GM21723 (cell line): ENCODE measurements at regions not wholly inside any gene's neighbourhood (a gene's known extent, or its start where the extent isn't known, plus 50 kb on each side); places are given as distances from the start of the nearest gene placed in this dataset.

ENCODE experiments used
- ATAC-seq: cut with Tn5 transposase; IDR thresholded peaks from one replicate; pipeline ENCODE4 v1.9.1; 2021; ENCODE audit warnings: mild to moderate bottlenecking, moderate library complexity; ENCODE audit not compliant: unreplicated experiment

DNA sequence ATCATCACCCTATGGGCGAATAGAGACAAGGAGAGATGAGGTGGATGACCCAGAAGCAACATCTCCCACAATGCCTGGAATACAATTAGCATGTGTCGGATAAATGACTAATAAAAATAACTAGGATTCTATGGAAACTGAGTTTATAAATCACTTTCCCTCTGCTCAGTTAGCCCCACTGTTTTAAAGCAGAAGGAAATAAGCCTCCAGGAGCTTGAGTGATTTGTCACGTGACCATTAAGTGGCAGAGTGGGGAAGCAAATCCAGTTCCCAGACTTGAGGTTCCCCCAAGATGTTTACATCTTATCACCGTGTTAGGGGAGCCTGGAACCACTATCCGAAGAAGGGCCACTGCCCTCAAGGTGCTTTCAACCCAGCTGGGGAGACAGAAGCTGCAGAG lies 136.5 kb upstream of the CCND2 start:
- no peak for ATAC-seq

DNA sequence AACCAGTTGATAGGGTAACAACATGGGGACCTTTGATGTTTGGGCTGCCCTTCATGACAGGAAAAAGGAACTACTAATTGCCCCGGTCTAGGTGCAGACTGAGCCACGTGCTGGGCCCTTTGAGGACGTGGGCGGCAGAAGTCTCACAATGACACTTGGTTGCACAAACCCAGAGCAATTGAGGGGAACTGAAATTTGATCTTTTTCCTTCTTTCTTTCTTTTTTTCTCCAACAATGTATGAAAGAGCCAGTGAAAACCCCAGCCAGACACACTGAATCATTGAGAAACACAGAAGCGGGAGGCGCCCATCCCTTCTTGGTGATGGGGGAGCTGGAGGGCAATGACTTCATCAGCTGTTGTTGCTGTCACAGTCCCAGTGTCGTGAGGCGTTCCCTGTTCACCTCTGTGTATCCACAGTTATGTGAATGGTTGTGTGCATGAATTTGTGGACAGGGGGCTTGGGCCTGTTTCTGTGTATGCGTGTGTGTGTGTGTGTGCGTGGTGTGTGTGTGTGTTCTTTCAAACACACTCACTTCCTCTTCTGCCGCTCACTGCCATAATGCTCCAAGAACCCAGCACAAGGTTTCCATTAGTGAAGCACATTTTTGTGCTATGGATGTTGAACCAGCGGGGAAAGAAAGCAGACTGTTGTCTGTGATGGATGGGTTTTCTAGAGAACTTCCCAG lies 137.5 kb upstream of the CCND2 start:
- ATAC-seq, result peak; percentile 76

DNA sequence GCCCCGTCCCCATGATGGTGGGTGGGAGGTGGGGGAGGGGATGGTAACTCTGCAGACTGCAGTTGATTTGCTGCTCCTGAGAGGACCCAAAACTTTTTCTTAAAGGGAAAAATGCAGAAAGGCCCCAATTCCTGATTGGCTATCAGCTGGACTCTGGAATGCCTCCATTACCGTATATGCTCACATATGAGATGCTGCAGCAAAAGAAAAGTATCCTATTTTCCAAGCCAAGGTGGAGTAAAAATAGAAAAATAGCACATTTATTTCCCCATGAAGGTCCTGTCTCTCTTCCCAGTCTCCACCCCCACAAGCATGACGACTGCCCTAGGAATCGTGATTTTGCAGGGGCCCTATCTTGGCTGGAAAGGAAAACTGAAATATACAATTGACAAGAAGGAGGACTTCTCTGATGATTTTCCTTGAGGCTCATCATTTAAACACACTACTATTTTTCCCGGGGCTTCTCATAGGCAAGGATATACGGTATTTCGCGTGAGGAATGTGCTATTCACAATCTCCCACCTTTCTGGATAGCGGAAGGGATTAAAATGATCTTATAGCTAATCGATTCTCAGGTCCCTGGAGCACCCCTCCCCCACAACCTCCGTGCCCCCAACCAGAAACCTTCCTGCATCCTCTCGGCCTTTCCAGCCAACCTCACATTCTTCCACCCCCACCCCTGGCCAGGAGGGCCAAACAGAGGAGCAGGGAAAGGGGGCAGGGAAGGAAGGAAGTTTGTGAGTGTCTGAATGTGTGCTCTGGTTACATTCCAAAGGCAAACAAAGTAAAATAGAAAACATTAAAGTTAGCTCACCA lies 138.9 kb upstream of the CCND2 start:
- no peak for ATAC-seq

DNA sequence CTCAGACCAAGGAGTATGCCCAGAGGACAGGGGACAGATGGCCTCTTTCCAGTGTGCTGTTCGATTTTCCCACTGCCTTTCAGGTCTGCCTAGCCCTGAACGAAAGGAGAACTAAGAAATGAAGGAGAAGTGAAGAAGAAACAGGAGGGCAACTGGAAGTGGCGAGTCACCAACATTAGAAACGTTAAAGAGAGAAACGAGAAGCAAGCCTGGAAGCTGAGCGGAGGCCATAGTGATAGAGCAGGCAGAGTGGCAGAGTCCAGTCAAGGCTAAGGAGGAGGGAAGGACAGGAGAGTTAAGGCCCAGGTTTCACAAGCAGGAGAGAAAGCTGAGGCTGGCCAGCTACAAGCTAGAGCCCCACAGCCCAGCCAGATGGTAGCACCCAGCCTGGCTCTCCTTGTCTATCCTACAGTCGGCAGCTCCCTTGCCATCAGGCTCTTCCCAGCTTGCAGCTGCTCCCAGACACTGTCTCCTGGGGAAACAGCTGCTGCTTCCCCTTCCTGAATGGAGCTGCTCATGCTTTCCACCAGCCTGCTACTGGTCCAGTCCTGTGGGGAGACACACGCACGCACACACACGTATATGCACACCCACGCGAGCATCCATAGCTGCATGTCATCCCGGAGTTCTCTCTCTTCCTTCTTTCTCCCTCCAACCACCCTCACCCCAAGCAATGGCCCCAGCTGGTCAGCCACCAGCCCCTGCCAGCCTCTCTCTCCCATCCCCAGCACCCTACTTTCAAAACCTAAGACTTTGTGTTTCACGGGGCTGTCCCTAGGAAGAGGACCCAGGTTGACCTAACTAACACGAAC lies 139.7 kb upstream of the CCND2 start:
- ATAC-seq, result no peak

DNA sequence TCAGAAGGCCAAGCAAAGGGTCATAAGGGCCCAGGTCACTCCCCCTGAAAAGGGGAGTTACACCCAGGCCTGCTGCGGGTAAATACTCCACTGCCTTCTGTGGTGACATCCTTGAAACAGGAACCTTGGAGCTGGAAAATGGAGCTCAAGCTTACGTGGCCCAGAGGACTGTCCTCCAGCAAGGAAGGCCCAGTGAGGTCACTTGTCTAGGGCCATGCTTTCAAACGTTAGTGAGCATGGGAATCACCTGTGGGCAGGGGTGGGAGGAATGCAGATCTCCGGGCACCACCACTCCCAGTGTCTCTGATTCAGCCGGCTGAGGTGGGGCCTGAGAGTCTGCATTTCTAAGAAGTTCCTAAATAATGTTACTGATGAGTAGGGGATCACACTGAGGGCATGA lies 140.5 kb upstream of the CCND2 start:
- ATAC-seq, result no peak

DNA sequence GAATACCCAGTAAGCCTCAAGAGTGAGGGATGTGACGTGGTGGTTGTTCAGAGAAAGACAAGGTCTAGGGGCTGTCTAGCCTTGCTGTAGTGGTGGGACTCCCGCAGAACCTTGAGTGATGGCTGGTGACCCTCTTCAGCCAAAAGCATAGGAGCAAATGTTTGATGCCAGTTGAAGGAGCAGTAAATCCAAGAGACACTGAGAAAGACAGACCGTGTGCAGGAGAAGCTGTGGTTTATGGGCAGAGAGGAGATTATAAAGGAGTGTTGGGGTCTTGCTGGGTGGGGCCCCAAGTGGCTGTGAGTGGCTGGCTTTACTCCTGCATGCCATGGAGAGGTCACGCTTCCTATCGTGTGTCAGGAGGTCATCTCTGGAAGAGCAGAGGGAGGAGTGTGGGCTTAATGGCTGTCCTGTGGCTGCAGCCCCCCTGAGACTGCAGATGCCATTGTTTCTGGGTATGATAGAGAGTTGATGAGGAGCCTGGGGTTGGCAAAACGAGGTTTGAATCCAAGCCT lies 152.0 kb upstream of the CCND2 start:
- ATAC-seq, result no peak

DNA sequence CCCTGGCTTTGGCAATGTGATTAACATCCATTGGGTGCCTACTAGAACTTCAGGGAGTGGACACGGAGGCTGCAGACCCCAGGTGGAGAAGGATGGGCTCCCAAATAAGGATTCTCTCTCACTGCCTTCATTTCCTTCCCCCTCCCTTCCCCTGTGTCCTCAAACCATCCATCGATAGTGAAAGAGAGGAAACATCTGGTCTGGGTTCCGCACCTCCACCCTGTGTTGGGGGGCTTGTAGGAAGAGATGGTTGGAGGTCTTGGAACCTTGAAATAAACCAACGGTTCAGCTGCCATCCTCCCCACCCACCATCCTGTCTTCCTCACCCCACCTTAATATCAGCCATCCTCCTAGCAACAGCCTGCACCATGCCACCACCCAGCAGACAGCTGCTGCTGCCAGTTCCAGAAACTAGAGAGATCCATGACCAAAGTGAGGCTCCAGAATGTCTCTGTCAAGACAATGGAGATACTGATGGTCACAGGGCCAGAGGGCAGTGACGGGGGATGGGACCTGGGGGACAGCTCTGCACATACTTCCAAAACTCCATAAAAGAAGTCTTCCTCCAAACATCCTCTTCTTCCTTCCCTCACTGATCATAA lies 153.1 kb upstream of the CCND2 start:
- no peak for ATAC-seq

DNA sequence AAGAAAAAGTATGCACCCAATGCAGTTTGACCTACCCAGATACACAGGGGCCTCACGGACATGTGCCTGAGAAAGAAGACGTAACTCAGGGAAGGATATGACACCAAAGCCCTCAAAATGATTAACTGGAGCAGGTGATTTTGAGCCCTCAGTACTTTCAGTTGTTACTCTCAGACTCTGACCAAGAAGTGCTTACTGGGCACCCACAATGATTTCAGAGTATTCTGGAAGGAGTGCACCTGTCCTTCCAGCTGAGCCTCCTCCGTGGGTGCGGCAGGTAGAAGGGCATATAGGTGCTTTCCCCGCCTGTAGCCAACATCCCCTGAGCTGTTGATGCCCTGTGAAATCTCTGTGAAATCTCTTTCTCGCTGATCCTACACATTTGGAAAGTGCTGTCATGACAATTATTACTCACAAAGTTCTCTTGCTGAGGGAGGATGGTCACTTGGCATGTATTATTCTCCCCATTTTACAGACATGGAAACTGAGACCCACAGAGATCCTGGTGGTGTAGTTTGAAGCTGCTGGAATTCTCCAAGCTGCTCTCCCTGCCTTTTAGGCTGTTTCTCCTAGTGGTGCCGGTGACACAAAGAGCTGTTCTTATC lies 154.3 kb upstream of the CCND2 start:
- peak; percentile 79 for ATAC-seq

DNA sequence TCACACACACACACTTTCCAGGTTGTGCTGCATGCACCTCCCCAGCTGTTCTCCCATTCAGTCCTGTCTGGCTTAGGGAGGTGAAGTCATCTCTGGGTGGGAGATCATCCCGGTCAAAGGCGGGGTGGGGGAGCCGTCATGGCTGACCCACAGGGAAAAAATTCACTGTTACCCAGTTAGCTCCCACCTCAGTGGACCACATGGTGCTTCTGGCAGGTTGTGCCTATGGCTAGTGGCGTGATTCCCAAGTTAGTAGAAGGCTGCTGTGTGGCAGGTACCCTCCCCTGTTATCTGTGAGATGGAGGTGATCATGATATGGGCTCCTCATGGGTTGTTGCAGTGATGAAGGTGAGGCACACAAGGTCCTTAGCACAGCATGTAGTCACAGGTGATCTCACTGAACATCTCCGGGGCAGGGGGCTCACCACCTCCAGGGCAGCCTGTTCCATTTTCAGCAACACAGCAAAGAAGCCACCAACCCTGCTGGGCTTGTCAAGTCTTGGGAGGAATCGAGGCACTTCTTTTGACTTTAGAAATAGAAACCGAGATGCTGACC lies 154.9 kb upstream of the CCND2 start:
- ATAC-seq, result no peak

DNA sequence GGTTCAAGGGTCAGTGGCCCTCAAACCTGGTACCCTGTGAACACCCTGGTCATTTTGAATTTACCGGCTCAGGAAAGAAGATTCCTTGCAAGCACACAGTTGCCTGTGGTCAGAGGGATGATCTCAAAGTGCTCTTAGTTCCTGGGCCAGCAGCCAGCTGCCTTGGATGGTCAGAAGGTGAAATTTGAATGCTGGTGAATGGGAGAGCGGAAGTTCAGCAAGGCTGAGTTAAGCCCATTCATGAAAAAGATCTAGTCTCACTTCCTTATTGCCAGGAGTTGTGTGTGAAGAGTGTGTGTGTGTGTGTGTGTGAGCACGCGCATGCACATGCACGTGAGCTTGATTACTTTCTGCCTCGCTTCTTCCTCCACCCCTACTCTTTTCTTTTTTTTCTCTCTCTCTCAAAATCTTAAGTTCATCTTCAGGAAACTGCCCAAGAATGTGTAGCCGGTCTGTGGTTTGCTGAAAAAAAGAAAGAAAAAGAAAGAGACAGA lies 155.5 kb upstream of the CCND2 start:
- peak; percentile 45 for ATAC-seq

DNA sequence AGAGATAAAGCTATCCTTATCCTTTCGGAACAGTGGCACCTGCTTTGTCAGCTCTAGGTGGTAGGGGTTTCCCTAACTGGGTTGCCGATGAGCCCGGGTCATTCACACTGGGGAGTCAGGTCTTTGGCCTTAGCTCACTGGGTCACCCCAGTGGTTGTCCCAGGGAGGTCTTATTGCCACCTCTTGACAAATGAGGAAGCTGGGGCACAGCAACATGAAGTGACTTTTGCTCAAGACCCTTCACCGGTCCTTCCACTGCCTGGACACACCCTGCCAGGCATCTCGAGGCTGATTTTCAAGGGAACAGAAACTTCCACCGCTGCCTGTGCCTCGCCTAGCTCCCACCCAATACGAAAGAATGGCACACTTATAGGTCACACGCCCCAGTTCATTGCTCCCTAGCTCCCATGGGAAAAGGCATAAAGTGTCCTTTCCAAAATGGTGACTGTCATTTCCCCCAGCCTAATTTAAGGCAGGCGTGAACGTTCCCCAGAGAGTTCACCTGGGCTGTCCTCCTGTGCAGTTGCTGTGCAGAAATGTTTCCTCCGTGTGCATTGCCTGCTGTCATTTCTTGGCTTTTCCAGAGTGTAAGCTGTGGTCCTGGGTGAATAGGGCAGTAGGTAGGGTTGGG lies 156.1 kb upstream of the CCND2 start:
- no peak for ATAC-seq

DNA sequence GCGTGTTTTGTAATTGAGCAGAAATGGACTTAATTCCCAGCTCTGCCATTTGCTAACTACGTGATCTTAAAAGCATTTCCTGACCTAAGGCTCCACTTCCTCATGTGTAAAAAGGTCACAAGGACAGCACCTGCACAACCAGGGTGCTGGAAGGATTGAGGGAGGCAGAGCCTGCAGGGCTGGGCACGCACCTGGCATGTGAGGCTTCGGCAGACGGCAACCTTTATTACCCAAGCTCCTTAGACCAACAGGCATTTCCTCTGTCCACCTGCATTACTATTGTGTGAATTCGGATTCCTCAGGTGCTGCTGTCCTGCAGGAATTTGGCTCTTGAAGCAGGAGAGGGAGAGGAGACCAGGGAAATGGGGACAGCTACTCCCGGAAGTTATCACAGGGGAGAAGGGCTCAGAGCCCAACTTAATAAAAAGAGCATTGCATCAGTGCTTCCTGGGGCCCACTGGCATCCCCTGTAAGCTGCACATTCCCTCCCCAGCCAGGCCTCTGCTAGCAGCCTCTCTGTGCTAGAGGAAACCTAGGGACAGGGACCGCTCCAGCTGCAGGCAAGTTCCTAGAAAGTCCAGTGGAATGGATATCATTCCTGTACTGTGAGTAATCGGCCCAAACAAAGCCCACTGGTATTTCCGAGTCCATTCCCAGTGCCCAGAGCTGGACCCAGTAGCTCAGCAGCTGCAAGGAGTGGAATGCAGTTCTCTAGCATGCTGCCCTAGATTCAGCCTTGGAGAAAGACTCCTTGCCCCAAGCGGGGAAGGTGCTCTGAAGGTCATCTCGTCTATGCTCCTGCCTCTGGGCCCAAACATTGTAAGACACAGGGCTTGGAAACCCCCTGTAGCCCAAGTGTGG lies 157.1 kb upstream of the CCND2 start:
- no peak for ATAC-seq

DNA sequence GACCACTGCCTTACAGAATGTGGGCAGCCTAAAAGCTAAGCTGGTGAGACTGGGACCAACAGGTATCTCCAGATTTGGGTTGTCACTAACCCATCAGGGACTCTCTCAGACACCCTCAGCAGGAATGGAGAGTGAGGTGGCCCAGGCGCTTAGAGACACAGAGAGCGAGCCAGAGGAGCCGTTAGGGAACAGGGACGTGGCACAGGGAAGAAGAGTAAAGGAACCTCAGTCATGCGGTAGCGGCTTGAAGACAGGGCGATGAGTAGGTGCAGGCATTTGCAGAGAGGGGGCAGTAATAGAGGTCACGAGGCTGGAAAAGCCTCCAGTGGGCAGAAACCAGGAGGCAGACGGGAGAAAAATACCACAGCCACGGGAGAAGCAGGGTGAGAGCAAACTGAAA lies 158.0 kb upstream of the CCND2 start:
- no peak for ATAC-seq

DNA sequence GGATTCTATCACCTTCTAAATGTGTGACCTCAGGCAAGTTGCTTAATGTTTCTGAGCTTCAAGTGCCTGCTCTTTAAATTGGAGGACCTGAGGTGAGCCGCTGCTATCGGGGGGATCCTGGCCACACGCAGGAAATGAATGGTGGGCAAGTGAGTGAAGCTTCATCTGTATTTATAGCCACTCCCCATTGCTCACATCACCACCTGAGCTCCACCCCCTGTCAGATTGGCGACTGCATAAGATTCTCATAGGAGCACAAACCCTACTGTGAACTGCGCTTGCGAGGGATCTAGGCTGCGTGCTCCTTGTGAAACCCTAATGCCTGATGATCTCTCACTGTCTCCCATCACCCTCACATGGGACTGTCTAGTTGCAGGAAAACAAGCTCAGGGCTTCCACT lies 158.6 kb upstream of the CCND2 start:
- no peak for ATAC-seq

DNA sequence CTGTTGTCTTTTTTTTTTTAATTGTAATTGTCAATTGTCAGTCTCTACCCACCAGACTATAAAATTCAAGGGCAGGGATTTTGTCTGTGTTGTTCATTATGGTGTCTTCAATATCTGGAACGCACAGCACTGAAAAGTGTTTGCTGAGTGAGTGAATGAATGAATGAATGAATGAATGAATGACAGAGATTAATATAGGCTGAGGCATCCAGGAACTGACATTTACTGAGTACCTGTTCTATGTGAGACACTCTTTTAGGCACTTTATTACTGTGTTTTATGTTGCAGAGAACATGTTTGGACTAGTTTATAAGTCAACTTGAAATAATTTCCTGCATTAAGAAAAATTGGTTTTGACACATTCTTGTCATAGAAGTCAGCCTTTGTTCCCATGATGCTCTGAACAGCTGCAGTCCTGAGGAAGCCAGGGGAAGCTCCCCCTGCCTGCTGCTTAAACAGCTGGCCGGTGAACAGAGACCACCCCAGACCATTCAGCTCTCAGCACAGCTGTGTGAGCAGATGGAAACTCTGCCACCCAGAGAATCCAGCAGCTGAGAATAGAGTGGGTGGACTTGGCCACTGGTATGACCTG lies 160.7 kb upstream of the CCND2 start:
- ATAC-seq, result no peak

DNA sequence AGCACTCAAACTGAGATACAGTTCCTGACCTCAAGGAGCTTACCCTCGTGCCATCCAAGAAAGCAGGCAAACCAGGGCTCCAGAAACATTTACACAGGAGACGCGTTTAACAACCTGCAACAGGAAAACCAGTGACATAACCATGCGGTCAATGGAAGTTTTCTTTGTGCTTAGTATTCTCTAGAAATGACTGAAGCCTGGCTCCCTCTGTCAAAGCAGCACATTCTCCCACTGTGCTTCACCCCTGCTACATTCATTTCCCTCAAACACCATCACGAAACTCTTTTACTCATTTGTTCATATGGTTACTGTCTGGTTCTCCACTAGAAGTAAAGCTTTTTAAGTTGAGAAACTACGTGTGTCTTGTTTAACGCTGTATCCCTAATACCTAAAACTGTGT lies 161.3 kb upstream of the CCND2 start:
- no peak for ATAC-seq

DNA sequence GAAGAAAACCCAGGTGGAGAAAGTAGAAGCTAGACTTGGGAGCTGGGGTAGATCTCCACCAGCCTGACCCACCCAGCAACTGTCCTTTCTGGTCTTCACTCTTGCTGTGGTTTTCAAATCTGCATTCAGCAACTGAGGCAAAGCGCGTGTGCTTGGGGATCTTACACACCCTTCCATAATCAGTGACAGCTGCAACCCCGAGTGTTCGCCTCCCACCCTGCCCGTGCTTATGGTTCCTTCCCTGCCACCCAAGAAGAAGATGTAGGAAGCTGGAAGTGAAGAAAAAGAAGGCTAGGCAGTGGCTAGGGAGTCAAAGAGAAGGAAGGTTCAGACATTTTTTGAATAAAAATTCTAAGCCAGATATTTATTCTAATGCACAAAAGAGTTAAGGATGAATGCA lies 162.6 kb upstream of the CCND2 start:
- ATAC-seq, result no peak

DNA sequence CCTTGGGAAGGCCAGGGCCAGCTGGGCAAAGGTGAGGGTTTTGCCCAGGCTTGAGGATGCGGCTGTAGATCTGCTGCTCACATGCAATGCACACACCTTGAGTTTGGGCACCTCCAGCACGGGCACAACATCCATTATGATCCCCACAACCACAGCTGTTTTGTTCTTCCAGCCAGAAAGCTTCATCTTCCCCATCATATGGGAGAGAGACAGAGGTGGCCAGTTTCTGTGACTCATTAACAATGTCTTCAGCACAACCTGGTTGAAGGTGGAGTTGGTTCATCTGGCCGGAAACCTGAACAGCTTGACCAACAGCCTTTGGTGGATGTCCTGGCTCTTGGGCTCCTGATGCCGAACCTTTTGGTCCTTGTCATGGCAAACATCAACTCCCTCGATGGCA lies 163.7 kb upstream of the CCND2 start:
- ATAC-seq, result no peak
